ENCODE measurements at regions not wholly inside any gene's neighbourhood (a gene's known extent, or its start where the extent isn't known, plus 50 kb on each side); places are given as distances from the start of the nearest gene placed in this dataset.

DNA sequence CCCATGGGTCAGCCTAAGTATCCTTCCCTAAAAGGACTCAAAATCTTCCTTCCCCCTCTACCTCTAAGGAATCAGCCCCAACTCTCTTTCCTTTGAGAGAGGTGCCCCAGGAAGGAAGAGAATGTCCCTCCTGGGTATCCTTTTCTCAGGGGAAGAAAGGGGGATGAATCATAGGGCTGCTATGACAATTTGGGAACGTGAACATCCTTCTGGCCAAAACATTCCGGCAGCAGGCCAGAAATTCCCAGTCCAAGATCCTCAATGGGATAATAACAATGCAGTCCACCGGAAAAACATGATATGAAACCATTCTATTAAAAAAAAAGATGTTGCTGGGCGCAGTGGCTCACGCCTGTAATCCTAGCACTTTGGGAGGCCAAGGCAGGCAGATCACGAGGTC, 50.8 kb upstream of the CACNA2D3 start:
- DNase-seq = no peak

DNA sequence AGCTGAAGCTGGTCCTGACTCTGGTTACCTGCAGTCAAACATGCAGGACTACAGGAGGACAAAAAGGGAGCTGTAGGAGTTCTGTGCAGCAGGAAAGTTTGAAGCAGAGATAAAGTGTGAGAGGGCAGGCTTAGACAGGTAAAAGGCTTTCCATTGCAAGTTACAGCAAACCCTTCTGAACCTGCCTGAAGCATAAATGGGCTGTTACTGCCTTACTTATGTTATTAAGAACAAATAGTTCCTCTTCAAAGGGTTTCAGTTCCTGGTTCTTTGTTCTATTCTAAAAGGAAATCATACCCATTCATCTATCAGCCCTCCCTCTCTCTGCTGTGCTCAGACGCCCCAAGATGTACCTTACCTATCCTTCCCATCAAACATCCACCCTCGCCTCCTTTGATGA, 52.4 kb upstream of the CACNA2D3 start:
- DNase-seq = no peak

DNA sequence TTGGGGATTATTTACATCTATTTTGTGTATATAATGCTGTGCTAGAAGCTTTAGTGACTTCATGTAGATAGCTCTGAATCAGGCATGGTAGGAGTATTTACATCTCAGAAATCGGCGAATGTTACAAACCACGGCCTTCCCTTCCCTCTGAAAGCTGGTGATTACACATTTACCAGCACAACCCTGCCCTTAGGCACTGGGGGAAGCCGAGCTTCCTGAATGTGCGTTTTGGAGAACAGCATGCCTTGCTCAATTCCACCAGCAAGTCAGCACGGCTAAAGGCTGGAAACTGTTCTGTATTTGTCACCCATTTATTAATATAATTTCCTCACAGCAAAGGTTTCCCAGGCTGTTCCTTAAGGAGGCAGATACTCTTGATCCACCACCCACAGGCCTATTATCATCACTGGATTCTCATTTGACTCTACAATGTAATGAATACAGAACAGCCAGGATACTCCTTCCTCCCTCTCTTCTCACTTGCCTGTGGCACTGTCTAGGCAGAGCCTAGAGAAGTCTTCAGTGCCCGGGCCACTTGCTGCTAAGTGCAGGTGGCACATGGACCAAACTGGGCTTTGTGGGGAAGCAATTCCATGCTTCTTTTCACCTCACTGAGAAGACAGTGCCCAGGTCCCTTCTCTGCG, 55.2 kb upstream of the CACNA2D3 start:
- DNase-seq = no peak

DNA sequence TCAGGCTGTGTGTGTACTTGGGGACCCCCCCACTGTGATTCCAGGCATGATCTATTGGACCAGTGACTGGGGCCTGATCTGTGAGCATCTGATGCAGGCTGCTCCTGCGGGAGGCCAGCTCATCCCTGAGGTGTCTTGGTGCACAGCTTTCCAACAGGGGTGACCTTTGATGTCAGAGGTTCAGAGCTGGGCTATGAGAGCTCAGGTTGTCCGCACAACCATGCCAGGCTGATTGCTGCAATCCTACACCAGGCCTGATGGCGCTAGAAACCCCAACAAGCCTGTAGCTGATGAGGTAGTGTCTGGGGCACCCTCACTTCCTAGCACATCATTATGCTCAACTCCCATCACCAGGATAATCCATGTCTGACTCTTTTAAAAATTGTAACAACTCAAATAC, 56.1 kb upstream of the CACNA2D3 start:
- DNase-seq = no peak

DNA sequence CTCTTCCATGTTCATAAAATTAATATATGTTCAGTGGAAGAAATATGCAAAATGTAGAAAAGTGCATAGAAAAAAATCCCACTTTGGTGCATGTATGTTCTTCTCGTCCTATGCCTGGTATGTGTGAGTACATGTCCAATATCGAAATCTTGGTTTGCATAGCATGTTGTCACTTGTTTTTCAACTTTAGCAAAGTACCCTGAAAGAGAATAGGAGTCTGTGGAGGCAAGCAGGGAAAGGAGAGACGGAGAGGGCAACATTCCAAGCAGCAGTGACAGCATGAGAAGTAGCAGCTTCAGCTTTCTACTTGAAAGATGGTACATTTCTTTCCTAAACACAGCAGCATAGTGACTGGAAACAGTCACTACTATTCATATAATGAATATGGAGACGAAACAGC, 56.8 kb upstream of the CACNA2D3 start:
- no peak for DNase-seq

DNA sequence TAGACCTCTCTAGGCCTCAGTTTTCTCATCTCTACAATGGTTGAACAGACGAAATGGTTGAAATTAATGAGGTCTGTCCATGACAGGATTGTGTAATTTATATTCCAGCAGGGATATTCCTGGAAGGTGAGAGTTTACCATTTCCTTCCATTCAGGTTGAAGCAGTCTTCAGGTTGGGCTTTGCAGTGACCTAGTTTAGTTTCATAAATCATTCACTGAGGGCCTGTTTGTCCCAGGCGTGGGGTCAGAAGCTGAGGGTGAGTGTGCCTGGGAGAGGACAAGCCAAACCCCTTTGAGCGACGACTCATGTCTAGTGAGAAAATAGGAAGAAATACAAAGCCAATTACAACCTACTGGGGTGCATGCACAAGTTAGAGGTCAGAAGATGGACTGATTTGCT, 57.2 kb upstream of the CACNA2D3 start:
- DNase-seq = no peak

DNA sequence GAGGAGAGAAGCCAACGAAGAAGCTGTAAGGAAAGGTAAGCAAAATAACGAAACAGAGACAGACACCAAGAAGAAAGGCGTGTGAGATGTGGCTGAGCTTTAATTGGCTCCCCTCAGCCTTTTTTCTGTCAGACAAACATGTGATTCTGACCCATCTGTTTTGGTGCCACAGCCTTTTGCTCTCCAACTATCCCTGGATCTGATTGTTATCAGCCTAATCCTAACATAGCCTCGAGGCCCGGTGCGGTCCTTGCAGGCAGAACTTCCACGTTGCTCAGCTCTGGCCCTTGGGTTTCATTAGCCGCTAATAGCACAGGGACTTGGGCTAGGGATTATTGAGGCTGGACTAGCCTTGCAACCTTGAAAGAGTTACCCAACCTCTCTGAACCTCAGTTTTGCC, 57.9 kb upstream of the CACNA2D3 start:
- no peak for DNase-seq

DNA sequence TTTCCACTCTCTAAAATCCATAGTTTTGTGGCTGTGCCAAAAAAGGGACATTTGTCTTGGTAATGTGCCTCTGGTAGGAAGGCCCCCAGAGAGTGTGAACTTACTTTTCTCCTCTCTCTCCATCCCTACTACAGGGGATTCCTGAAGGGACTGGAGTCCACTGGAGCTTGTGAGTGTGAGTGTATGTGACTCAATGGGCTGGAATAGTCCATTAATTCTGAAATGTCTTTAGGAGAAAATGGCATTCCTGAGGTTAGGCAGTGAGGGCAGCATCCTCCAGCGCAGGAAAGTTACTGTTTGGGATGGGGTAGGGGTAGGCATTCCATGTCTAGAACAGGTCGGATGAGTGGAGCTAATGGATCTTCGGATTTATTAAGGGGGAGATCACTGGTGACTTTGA, 59.8 kb upstream of the CACNA2D3 start:
- no peak for DNase-seq

DNA sequence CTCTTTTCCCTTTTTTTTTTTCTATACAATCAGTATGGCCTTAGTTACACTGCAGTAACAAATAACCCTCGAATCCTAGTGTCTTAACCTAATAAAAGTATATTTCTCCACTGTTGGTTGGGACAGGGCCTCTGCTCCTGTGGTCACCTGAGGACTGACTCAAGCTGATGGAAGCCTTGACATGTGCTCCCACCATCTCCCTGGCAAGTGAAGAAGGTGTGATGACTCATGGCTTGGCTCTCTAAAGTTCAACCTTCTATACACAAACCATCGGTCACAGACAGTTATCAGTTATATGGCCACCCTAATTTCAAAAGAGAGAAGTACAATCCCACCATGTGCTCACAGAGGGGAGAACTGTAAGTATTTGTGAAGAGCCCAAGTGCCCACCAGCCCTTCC, 65.8 kb upstream of the CACNA2D3 start:
- DNase-seq = no peak

DNA sequence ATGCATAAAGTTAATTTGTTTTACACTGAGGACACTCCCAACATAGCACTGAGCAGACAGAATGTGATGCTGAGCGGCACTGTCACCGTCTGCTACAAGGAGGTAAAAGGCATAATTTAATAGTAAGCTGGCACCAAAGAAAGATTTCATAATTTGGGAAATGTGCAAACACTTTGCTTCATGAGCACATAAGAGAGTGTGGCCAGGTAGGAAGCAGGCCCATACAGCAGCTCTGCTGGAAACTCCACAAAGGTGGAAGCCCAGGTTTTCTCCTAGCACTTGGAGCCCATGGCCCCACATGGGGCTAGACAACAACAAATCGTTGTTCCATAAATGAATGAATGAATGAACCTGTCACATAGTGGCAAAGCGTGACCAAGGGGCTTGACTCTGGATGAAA, 68.5 kb upstream of the CACNA2D3 start:
- DNase-seq = no peak

DNA sequence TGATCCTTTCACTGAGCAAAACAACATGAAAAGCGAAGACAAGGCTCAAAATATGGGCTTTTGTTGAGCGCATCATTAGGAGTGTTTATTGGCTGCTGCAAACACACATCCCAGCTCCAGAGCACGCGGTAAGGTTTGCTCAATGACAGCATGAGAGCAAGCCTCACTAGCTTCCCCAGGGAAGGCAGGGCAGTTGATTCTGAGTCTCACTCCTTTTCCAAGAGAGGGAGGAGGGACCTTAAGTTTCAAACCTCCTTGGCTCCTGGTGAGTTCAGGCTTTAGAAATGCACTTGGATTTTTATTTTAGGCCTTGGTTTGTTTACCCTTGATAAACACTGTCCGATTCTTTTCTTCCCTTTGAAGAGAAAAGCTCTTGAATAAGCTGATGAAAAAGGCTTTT, 69.1 kb upstream of the CACNA2D3 start:
- DNase-seq = no peak

DNA sequence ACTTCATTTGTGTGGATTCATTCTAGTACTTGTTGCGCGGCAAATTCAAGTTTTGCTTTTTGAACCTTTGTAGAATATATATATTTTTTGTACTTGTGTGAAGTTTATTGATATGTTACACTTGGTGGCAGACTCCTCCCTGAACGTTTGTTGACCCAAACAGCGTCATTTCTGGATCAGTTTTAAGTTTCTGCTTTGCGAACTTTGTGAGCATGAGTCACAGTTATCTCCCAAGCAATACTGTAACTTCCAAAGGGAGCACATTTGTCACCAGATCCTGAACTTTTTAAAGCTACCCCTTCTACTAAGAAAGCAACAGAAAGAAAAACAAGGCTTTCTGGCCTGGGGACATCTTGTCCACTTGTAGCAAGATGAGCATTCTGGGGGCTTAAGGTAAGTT, 74.8 kb upstream of the CACNA2D3 start:
- DNase-seq = no peak

DNA sequence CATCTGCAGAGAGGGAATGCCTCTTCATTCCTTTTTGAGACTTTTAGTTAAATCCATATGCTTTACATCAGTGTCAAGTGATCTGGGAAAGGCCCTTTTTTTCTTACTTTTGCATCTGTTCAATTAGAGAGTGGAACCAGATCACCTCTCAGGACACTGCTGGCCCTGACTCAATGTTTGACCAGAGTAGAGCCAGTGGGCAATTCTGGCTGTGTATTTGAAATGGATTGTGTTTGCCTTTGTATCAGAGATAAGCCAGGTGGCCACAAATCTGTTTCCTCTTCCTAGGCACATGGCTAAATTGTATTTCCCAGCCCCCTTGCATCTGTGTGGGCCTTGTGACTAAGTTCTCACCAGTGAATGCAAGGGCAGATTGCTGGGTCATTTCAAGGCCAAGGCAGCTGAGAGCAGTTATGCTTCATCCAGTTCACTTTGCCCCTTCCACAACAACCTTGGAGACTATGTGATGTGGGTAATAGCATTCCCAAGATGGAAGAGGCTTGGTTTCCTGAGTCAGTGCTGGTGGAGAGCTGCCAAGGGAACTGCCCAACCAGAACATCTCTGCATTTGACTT, 75.6 kb upstream of the CACNA2D3 start:
- no peak for DNase-seq

DNA sequence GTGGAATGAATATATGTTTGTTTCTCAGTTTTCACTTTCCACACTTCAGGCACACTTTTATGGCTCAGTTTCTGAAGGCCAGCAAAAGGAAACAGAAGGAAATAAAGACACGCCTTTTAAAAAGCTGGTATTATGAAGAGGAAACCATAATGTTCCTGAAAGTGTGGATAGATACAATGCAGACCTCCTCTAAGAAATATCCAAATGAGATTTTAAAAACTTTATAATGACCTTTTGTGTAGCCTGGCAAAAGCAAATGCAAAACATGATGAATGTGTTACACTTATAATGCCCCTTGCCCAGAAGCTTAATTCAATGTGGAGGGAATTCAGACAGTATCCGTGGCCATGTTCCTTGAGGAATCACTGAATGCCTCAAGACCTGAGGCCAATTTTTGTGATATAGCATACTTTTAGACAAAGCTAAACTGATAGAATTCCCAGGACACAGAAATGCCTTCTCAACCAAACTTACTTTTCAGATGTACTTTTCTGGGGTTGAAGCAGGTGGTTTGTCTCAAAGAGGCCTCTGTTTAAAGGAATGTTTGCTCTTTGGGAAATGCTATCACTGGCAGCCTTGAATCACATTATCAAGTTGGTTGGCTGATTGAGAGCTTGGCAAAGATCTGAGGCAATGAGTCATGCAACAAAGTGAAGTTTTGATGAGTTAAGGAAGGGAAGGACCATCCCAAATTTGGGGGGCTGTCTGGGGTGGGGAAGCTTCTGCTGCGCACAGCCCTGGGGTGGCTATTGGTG, 77.1 kb upstream of the CACNA2D3 start:
- no peak for DNase-seq

DNA sequence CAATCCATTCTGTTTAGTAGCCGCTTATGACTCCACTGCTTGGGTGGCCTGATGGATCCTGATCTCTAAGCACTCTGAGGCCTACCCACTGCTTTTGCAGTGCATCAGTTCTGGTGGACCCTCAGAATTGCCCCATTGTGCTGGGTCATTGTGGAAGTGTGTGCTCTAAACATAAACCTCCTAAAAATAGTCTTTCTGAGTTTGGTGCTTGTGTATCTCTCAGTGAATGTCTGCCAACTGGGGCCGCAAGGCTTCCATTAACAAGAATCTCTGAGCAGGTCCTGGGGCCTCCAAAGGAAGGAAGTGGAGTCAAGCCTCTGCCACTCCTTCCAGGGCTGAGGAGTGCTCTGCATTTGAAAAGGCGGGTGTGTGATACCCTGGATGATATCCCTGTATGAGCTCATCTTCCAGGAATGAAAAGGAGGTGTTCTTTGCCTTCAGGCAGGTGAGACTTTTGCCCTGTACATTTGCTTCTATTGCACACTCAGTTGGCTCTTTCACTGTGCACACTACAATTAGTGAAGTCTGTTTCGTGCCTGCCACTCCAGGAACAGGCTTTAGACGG, 80.0 kb upstream of the CACNA2D3 start:
- DNase-seq = no peak

DNA sequence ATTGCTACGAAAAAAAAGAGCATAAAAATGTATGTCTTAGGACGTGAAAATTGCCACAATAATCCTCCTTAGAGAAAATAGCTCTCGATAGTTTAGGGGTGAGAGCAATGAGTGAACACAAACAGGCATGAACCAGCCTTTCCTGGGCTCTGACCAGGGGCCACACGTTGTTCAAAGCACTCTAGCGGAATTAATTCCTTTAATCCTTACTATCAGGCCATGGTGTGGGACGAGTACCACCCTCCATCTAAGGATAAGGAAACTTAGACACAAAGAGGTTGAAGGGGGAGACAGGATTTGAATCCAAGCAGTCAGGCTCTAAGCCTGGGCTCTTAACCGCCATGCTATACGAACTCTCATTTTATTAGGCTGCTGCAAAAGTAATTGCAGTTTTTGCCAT, 81.9 kb upstream of the CACNA2D3 start:
- DNase-seq = no peak

DNA sequence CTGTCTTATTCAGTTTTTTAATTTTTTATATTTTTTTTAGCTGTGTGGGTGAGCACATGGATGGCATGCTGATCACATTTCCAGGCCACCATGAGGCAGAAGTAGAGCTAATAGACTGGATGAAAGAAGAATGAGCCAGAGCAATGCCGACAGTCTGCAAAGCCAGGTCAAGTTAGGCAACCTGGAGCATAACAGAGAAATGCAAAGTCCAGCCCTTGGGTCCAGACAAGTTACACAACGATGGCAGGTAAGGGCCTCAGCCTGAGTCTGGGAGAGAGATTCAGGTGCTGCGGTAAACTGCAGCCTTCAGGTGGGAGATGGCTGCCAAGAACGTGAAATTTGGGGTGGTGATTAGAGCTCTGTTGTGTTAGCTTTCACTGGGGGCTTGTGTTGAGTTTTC, 84.0 kb upstream of the CACNA2D3 start:
- no peak for DNase-seq

DNA sequence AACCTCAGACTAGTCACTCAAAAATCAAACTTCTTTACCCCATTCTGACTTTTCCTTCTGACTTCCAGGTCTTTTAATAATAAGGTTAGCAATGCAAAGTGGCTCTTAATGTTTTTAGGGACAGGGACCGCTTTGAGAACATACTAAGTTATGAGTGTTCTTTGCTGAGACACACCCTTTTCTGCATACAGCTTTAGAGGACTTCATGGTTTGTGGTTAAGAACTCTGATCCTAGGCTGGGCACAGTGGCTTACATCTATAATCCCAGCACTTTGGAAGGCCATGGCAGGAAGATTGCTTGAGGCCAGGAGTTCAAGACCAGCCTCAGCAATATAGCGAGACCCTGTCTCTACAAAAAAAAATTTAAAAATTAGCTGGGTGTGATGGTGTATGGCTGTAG, 85.8 kb upstream of the CACNA2D3 start:
- no peak for DNase-seq

DNA sequence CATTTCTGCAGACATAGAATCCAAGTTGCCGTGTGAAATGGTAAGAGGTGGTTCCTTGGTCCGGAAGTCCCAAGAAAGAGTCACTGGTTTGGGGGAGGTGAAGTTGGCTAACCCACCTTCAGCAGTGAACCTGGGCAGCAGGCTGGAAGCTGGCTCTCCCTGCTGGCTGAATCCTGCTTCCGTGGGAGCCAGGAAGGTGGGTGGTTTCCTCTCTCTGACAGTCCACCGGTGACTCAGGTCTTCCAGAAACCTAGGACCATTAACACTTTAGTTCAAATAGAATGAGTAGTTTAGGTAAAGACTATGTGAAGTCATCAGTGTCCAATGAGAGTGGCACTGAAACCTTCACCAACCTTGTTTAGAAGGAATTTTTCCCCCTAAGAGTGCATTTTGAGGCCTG, 87.4 kb upstream of the CACNA2D3 start:
- DNase-seq = no peak

DNA sequence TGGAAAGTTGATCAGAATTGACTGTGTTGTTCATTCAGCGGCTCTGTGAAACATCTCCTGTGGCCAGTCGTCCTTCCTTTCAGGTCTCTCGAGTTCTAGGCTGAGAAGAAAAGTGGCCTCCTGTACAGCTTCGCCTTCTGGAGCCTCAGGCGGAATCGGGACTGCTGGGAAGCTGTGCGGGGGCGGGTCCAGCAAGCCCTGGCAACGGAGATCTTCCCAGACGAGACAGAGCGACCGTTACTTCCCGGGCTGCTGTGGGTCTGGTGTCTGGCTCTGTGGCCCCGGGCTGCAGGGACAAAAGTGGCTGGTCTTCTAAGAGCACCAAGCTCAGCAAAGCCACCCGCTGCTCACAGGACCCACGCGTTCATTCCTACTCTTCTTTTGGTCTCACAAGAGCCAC, 88.6 kb upstream of the CACNA2D3 start:
- DNase-seq = no peak

DNA sequence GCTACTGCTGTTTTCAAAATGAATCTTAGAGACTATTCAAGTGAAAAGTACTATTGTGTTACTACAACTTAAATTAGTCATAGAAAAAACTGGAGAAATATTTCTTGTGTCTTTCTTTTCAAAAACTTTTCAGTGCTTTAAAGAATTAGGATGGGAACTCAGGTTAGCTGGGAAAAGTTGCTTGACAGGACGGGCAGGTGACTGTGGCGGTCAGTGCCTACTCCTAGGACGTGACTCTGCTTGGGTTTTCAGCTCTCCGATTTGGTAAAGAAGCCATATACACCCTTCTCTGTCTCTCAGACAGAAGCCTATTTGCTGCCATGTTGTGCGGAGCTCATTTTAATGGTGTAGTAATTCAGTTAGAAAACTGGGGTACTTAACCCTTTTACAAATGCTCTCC, 89.8 kb upstream of the CACNA2D3 start:
- DNase-seq = no peak

DNA sequence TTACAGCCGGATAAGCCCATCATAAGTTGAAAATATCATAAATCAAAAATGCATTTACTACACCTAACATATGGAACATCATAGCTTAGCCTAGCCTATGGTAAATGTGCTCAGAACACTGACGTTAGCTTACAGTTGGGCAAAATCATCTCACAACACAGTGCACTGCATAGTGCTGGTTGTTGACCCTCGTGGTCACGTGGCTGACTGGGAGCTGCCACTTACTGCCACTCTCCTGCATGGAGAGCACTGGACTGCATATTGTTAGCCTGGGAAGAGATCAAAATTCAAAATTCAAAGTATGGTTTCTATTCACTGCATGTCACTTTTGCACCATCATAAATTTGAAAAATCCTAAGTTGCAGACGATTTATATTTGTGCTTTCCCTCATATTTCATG, 94.0 kb upstream of the CACNA2D3 start:
- DNase-seq = no peak

DNA sequence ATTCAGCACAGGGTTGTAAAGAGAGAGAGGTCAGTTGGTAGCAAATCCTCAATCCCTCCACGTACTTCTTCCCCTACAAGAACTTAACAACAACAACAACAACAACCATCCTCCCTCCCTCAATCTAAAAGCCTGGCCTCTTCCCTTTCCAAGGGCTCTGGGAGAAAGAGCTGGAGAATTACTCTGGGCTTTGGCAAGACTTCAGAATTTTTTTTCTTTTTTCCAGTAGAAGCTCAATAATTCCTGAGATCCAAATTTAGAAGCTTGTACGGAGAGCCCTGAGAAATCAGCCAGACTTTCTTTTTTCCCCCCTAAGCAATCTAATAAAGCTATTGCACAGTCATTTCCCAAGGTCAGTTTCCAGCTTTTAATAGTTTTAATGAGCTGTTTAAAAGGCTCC, 95.8 kb upstream of the CACNA2D3 start:
- DNase-seq = no peak

DNA sequence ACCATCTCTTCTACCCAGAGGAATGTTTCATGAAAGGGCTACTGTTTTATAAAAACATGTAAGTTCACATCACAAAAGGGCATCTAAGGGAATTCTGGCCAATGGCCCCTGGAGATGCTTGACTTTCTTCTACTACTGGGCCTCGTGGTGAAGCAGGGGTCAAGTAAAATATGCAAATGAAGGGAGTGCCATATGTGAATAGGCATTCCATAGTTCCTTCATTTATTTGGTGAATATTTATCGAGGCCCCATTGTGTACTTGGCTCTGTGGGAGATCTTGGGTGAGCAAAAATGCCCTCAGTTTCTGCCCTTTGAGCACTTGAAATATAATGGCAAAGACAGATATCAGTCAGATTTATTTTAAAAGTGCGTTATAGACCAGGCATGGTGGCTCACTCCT, 101.3 kb upstream of the CACNA2D3 start:
- DNase-seq = no peak

Data from hematopoietic multipotent progenitor cell treated with erythropoietin and hydrocortisone succinate and interleukin-3 and kit ligand, for 6 days (in vitro differentiated cells).